Germinal center (tissue), 1 donor: ENCODE measurements at regions not wholly inside any gene's neighbourhood (a gene's known extent, or its start where the extent isn't known, plus 50 kb on each side); places are given as distances from the start of the nearest gene placed in this dataset.
"Not testable (repeated sequence)": the region's sequence is repeated elsewhere in the genome, so short reads cannot be mapped to it uniquely, and the experiment has no call there.

Experiments
- DNase-seq: peaks from one replicate; pipeline ENCODE4 v3.0.0; 2012; ENCODE audit warnings: mixed read lengths, low spot score

GRCh38 chr4:131810565-131810964, 1338.5 kb upstream of the PCDH10 start:
- not testable (repeated sequence) for DNase-seq
